Kidney (tissue), 13 donors: ENCODE measurements at regions not wholly inside any gene's neighbourhood (a gene's known extent, or its start where the extent isn't known, plus 50 kb on each side); places are given as distances from the start of the nearest gene placed in this dataset.

ENCODE experiments used
- DNase-seq, 5 donors: peaks; one replicate each; pipeline ENCODE4 v3.0.0-alpha.2; 2013 to 2020
- FAIRE-seq: peaks from 2 replicates; lab custom pipeline; 2012; peaks lifted over from hg19 to GRCh38; lab: Jason Lieb, UNC
- H3K27ac ChIP-seq, 2 donors: one replicate each; pipeline ENCODE4 v1.7.0; 2013; ENCODE audit warnings: low read depth in 2 of 2, low read length in 2 of 2, inconsistent platforms in 1 of 2
- H3K27me3 ChIP-seq: one replicate; pipeline ENCODE4 v1.7.1; 2013; ENCODE audit warnings: low read length, inconsistent platforms; ENCODE audit not compliant: control insufficient read depth, insufficient read depth
- H3K36me3 ChIP-seq, 3 donors: one replicate each; pipeline versions ENCODE4 v1.7.0 to v1.7.1; 2013; ENCODE audit warnings: low read length in 3 of 3, control low read depth in 1 of 3, inconsistent platforms in 1 of 3; ENCODE audit not compliant: insufficient read depth in 3 of 3, control insufficient read depth in 2 of 3
- H3K4me1 ChIP-seq, 3 donors: one replicate each; pipeline versions ENCODE4 v1.7.0 to v1.7.1; 2013; ENCODE audit warnings: low read length in 3 of 3, inconsistent platforms in 1 of 3, low read depth in 1 of 3; ENCODE audit not compliant: control insufficient read depth in 2 of 3, insufficient read depth in 2 of 3
- H3K4me3 ChIP-seq, 3 donors: one replicate each; pipeline versions ENCODE4 v1.7.0 to v1.8.1; 2013; ENCODE audit warnings: low read length in 3 of 3, control low read depth in 1 of 3, inconsistent platforms in 1 of 3
- H3K9ac ChIP-seq, 3 donors: one replicate each; pipeline versions ENCODE4 v1.7.0 to v1.7.1; 2013; ENCODE audit warnings: low read length in 3 of 3, control low read depth in 1 of 3, inconsistent platforms in 1 of 3
- H3K9me3 ChIP-seq, 3 donors: one replicate each; pipeline versions ENCODE4 v1.7.0 to v1.7.1; 2013; ENCODE audit warnings: low read length in 3 of 3, control low read depth in 1 of 3, inconsistent platforms in 1 of 3; ENCODE audit not compliant: control insufficient read depth in 2 of 3, insufficient read depth in 1 of 3
- intact Hi-C: fragments of 100-400 bp; cut with DNase I; formaldehyde crosslinking; loops from one replicate; pipeline ENCODE4 v1.11.1; 2022
- TF ChIP-seq, protein P1 (sequence below): IDR thresholded peaks from 3 replicates; pipeline ENCODE4 v1.5.1; 2012; ENCODE audit warnings: mild to moderate bottlenecking, moderate library complexity, borderline replicate concordance; ENCODE audit not compliant: insufficient read depth; ENCODE audit errors: extremely low read depth
- donor health status: control.
- donor health status: control.
- donor health status: control.
- donor health status: control.
- donor health status: control.
- donor health status: DM: yes; HTN: yes; CAD: no.
- donor health status: Normal renal cell carcinoma (clear cell type).

DNA sequence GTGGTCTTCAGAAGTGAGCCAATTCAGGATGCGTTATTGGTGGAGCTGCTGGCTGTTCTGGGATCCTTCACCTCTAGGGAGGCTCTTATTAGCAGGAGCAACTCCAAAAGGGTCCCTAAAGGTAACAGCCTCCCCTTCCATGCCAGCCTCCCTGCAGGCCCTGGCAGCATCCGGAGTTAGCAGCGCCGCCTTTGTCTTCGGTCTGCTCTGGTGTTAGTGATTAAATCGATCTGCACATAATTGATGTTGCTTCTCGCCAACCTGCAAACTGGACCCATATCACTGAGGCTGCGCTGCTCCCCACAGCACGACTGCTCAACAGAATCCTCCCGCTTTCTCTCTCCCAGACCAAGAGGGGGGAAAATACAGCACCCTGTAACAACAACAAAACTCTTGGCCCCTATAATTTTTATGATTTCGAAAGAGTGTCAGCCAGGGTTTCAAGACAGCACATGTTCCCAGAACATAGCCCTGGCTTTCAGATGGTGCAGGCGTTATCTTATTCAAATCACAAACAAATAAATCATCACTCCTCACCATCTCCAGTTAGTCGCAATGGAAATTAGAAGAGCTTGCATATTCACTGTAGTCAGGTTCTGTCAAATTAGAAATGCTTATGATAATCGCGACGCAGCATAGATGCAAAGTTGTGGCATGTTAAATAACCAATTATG lies 76.0 kb downstream of the IRX3 start:
- no peaks in the 10 kb centered on the region for H3K9me3 ChIP-seq
- intact Hi-C loops = no loop called here
- H3K4me1 ChIP-seq = no peaks in the 10 kb centered on the region
- no peak for DNase-seq
- no peak overlapping the region for H3K9ac ChIP-seq
- TF ChIP-seq, protein P1, sequence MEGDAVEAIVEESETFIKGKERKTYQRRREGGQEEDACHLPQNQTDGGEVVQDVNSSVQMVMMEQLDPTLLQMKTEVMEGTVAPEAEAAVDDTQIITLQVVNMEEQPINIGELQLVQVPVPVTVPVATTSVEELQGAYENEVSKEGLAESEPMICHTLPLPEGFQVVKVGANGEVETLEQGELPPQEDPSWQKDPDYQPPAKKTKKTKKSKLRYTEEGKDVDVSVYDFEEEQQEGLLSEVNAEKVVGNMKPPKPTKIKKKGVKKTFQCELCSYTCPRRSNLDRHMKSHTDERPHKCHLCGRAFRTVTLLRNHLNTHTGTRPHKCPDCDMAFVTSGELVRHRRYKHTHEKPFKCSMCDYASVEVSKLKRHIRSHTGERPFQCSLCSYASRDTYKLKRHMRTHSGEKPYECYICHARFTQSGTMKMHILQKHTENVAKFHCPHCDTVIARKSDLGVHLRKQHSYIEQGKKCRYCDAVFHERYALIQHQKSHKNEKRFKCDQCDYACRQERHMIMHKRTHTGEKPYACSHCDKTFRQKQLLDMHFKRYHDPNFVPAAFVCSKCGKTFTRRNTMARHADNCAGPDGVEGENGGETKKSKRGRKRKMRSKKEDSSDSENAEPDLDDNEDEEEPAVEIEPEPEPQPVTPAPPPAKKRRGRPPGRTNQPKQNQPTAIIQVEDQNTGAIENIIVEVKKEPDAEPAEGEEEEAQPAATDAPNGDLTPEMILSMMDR = no peak
- H3K27me3 ChIP-seq = no peaks in the 10 kb centered on the region
- H3K36me3 ChIP-seq = no peaks in the 10 kb centered on the region
- no peak overlapping the region for H3K27ac ChIP-seq
- no peak for FAIRE-seq
- no peak overlapping the region for H3K4me3 ChIP-seq

DNA sequence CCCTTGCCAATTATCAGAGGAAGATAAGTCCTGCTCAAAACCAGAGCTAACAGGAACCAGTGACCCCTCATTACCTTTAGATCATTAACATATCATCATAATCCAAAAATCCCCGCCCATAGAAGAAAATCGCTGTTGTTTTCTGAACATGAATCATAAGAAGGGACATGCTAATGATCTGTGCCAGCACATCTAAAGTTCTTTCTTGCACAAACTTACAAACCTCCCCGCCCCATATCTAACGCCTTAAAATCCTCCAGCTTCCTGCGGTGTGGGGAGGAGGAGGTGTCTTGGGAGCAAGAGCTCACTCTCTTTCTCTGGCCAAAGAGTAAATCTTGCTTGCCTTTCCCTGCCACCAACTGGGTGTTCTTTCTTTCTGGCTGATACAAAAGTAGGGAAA lies 78.3 kb downstream of the IRX3 start:
- Histone ChIP-seq H3K9me3 (no peaks in the 10 kb centered on the region), H3K27me3 (no peaks in the 10 kb centered on the region), H3K4me3 (no peak overlapping the region), H3K36me3 (no peaks in the 10 kb centered on the region), H3K4me1 (no peaks in the 10 kb centered on the region), H3K9ac (no peak overlapping the region), H3K27ac (no peak overlapping the region)
- intact Hi-C loops = no loop called here
- DNase-seq (no peak), FAIRE-seq (no peak)
- TF ChIP-seq, protein P1 = no peak

DNA sequence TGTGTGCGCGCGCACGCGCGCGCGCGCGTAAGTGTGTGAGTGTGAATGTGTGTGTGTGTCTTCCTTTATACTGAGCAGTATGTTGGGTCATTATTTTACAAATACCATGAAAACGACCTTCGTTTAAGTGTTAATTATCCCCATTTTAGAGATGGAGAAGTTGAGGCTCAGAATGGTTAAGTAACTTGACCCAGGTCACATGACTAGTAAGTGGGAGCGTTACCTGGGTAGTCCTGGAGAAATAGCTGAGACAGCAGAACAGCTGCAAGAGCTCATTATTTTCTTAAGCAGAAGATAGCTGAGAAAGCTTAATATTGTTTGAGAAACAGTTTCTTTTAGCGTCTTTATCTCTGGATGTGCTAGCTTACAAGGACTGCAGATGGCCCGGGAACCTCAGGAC lies 78.8 kb downstream of the IRX3 start:
- FAIRE-seq (no peak), DNase-seq (no peak)
- Histone ChIP-seq H3K36me3 (no peaks in the 10 kb centered on the region), H3K27ac (no peak overlapping the region), H3K4me1 (no peaks in the 10 kb centered on the region), H3K9me3 (no peaks in the 10 kb centered on the region), H3K4me3 (no peak overlapping the region), H3K9ac (no peak overlapping the region), H3K27me3 (no peaks in the 10 kb centered on the region)
- TF ChIP-seq, protein P1 = no peak
- intact Hi-C loops = no loop called here

DNA sequence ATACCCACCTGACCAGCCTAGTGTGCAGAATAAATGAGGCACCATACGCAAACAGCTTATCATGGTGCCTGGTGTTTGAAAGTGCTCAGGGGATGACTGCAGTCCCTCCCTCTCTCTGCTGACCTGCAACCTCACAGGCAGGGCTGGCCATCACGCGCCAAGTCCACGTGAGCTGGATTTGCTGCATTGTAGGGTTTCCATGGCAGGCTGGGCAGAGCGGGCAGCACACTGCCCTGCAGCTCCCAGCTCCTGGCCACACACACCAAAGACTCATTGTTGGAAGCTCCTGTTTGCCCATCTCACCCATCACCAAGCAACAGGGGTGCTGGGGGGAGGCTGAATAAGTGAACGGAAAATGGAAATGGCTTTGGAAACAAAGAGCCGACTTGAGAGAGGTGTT lies 81.8 kb downstream of the IRX3 start:
- H3K4me1 ChIP-seq = no peaks in the 10 kb centered on the region
- intact Hi-C loops = no loop called here
- TF ChIP-seq, protein P1 = no peak

More for the DNA sequence above, 81.8 kb downstream of the IRX3 start:
- no peaks in the 10 kb centered on the region for H3K9me3 ChIP-seq
- FAIRE-seq = no peak
- H3K27ac ChIP-seq = no peak overlapping the region
- H3K9ac ChIP-seq = no peak overlapping the region
- DNase-seq = no peak
- no peak overlapping the region for H3K4me3 ChIP-seq
- H3K27me3 ChIP-seq = no peaks in the 10 kb centered on the region
- H3K36me3 ChIP-seq = no peaks in the 10 kb centered on the region
